Cardiac muscle cell (in vitro differentiated cells and primary cell): ENCODE measurements at regions not wholly inside any gene's neighbourhood (a gene's known extent, or its start where the extent isn't known, plus 50 kb on each side); places are given as distances from the start of the nearest gene placed in this dataset.

Experiments
- DNase-seq, 2 donors: peaks; one replicate each; pipeline versions ENCODE4 v3.0.0 to v3.0.0-alpha.2; 2010 to 2017; ENCODE audit warnings: low read depth in 1 of 2, low spot score in 1 of 2
- H3K27ac ChIP-seq: fragments of 200-600 bp; sonication (generic); 2 replicates; pipeline ENCODE4 v1.5.1; 2016
- H3K27me3 ChIP-seq: fragments of 200-600 bp; sonication (generic); 2 replicates; pipeline ENCODE4 v1.6.0; 2016; ENCODE audit warnings: control low read depth
- H3K36me3 ChIP-seq: fragments of 200-600 bp; sonication (generic); 2 replicates; pipeline ENCODE4 v1.5.1; 2016; ENCODE audit warnings: control low read depth
- H3K4me1 ChIP-seq: fragments of 200-600 bp; sonication (generic); 2 replicates; pipeline ENCODE4 v1.8.1; 2017; ENCODE audit warnings: low read depth, mild to moderate bottlenecking, mixed run types
- H3K4me3 ChIP-seq: fragments of 200-600 bp; sonication (generic); 2 replicates; pipeline ENCODE4 v1.5.1; 2016; ENCODE audit warnings: mild to moderate bottlenecking
- H3K9me3 ChIP-seq: fragments of 200-600 bp; sonication (generic); 2 replicates; pipeline ENCODE4 v1.5.1; 2017; ENCODE audit warnings: low read depth, mild to moderate bottlenecking, control low read depth
- TF ChIP-seq, protein P1 (sequence below): IDR thresholded peaks from 2 replicates; pipeline ENCODE4 v1.5.1; 2012; ENCODE audit warnings: low read depth, mild to moderate bottlenecking, low read length

GRCh38 chr4:45122406-45122805 is 396.1 kb upstream of the GNPDA2 start:
- Histone ChIP-seq H3K9me3 (no peaks in the 10 kb centered on the region), H3K27me3 (no peaks in the 10 kb centered on the region)
- TF ChIP-seq, protein P1, sequence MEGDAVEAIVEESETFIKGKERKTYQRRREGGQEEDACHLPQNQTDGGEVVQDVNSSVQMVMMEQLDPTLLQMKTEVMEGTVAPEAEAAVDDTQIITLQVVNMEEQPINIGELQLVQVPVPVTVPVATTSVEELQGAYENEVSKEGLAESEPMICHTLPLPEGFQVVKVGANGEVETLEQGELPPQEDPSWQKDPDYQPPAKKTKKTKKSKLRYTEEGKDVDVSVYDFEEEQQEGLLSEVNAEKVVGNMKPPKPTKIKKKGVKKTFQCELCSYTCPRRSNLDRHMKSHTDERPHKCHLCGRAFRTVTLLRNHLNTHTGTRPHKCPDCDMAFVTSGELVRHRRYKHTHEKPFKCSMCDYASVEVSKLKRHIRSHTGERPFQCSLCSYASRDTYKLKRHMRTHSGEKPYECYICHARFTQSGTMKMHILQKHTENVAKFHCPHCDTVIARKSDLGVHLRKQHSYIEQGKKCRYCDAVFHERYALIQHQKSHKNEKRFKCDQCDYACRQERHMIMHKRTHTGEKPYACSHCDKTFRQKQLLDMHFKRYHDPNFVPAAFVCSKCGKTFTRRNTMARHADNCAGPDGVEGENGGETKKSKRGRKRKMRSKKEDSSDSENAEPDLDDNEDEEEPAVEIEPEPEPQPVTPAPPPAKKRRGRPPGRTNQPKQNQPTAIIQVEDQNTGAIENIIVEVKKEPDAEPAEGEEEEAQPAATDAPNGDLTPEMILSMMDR = no peak

DNA sequence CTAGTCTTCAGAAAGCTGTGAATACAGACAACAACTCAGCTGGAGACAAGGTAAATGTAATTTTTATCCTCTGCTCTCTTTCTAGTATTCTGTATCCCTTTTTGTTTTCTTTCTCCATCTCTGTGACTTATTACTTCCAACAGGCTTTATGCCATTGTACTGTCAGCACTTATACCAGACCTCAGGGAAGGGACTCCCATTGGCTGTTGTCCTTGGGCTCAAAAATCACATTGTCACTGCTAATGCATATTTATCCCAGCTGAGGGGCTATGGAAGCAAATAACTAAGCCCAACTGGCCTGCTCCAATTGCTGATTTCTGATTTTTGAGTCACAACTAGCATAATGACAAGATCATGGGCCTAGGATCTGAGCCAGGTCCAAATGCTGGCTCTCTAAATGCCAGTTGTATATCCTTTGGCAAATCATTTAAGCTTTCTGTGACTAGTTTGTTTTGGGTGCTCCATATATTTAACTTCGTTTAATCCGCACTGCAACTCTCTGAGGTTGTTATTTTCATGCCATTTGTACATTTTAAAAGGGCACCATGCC is 395.1 kb upstream of the GNPDA2 start:
- Histone ChIP-seq H3K27me3 (no peaks in the 10 kb centered on the region), H3K36me3 (no peaks in the 10 kb centered on the region), H3K4me1 (peaks cover 8% of the 10 kb centered on the region), H3K27ac (no peak overlapping the region), H3K9me3 (no peaks in the 10 kb centered on the region), H3K4me3 (no peak overlapping the region)
- TF ChIP-seq, protein P1 = no peak
- no peak for DNase-seq

More at GRCh38 chr4:45122406-45122805, 396.1 kb upstream of the GNPDA2 start:
- H3K4me1 ChIP-seq = peaks cover 8% of the 10 kb centered on the region
- H3K4me3 ChIP-seq = no peak overlapping the region
- no peaks in the 10 kb centered on the region for H3K36me3 ChIP-seq
- DNase-seq = no peak
- H3K27ac ChIP-seq = no peak overlapping the region

DNA sequence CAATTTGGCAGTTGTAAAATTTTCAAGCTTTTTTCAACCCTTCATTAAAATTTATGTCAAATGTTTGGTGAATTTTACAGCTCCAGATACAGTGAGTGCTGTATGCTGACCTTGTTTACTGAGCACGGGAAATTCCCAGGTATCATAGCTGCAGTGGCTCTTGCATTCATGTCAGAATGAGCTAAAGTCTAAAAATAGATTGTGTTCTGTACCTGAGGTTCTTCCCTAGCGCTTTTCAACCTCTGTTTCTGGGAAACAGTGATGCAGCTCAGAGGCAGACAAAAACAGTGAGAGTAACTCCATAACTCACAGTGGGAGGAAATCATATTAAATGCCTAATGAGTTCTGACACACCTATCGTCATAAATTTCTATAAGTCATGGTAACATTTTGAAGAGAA is 393.8 kb upstream of the GNPDA2 start:
- TF ChIP-seq, protein P1 = no peak
- H3K4me1 ChIP-seq = peaks cover 8% of the 10 kb centered on the region
- no peak overlapping the region for H3K4me3 ChIP-seq
- H3K27me3 ChIP-seq = no peaks in the 10 kb centered on the region
- H3K9me3 ChIP-seq = no peaks in the 10 kb centered on the region
- no peak overlapping the region for H3K27ac ChIP-seq
- peak in 1 of 2 donors; percentile 64 for DNase-seq
- no peaks in the 10 kb centered on the region for H3K36me3 ChIP-seq

DNA sequence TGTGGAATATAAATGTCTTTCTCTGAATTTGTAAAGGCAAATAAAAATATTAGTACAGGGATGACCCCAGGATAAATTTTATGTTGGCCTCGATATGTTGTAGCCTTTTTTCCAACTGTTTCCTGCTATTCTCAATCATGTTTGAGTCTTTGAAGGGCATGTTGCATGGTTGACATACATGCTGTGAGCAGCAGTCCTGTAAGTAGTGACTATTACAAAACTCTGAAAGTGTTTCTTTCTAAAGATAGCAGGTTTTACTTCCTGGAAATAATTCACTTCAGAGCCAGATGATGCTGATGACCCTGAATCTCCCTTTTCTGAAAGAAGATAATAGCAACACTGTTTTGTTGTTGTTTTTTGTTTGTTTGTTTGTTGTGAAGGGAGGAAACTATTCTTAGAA is 393.0 kb upstream of the GNPDA2 start:
- Histone ChIP-seq H3K27ac (no peak overlapping the region), H3K4me1 (peaks cover 8% of the 10 kb centered on the region), H3K9me3 (no peaks in the 10 kb centered on the region), H3K4me3 (no peak overlapping the region), H3K27me3 (no peaks in the 10 kb centered on the region), H3K36me3 (no peaks in the 10 kb centered on the region)
- DNase-seq = no peak
- TF ChIP-seq, protein P1 = no peak

DNA sequence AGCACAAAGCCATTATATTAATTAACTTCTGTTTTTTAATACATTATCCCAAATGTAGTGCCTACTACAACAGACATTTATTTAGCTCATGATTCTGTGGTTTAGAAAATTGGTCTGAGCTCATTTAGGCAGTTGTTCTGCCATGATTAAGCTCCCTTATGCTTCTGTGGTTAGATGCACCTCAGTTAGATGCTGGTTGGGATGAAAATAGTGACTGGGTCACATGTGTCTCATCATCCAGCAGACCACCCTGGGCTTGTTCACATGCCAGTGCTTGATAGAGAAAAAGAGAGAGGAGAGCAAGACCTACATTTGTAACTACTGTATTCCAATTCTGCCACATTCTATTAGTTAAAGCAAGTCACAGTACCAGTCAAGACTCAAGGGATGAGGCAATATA is 376.4 kb upstream of the GNPDA2 start:
- DNase-seq = no peak
- Histone ChIP-seq H3K4me1 (no peaks in the 10 kb centered on the region), H3K9me3 (no peaks in the 10 kb centered on the region), H3K27me3 (no peaks in the 10 kb centered on the region), H3K4me3 (no peak overlapping the region), H3K36me3 (no peaks in the 10 kb centered on the region), H3K27ac (no peak overlapping the region)
- TF ChIP-seq, protein P1 = no peak
